ENCODE measurements at regions not wholly inside any gene's neighbourhood (a gene's known extent, or its start where the extent isn't known, plus 50 kb on each side); places are given as distances from the start of the nearest gene placed in this dataset.

DNA sequence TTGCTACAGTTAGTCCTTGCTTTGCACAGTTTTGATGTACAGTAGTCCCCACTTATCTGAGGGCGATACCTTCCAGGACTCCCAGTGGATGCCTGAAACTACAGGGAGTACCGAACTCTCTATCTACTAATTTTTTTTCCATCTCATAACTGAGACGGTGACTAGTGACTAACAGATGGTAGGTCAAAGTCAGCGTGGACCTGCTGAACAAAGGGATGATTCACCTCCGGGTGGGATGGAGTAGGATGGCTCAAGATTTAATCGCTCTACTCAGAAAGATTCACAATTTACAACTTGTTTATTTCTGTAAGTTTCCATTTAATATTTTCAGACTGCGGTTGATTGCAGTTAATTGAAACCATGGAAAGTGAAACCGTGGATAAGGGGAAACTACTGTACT is 655.8 kb downstream of the ZNF674 start:
- no peak overlapping the region for H2AFZ ChIP-seq (ENCODE audit: insufficient read depth, low read depth, low read length, poor library complexity, severe bottlenecking)
- H3K4me1 ChIP-seq (ENCODE audit: control insufficient read depth in 1 of 2, insufficient read depth in 2 of 2, low read length in 2 of 2) = no peaks in the 10 kb centered on the region
- H3K27ac ChIP-seq (ENCODE audit: low read depth in 1 of 2, low read length in 2 of 2) = no peak overlapping the region
- Mint-ChIP-seq H3K27me3 (ENCODE audit: low read depth in 3 of 3) (peaks cover 0 to 36% (median 0%) of the 10 kb centered on the region in 3 donors), H3K36me3 (no peaks in the 10 kb centered on the region), H3K9me3 (peaks cover 0 to 4% (median 0%) of the 10 kb centered on the region in 7 donors), H3K4me1 (peaks cover 4% of the 10 kb centered on the region), H3K27ac (peak overlapping the region in 1 of 7 donors; percentile 21), H3K4me3 (no peak overlapping the region)
- H3K9ac ChIP-seq (ENCODE audit: insufficient read depth, low read length, poor library complexity, severe bottlenecking) = no peak overlapping the region
- no peak for DNase-seq
- no peaks in the 10 kb centered on the region for H3K79me2 ChIP-seq (ENCODE audit: insufficient read depth, low read length)
- intact Hi-C loops (cut with micrococcal nuclease) = no loop called here
- TF ChIP-seq, protein P1, sequence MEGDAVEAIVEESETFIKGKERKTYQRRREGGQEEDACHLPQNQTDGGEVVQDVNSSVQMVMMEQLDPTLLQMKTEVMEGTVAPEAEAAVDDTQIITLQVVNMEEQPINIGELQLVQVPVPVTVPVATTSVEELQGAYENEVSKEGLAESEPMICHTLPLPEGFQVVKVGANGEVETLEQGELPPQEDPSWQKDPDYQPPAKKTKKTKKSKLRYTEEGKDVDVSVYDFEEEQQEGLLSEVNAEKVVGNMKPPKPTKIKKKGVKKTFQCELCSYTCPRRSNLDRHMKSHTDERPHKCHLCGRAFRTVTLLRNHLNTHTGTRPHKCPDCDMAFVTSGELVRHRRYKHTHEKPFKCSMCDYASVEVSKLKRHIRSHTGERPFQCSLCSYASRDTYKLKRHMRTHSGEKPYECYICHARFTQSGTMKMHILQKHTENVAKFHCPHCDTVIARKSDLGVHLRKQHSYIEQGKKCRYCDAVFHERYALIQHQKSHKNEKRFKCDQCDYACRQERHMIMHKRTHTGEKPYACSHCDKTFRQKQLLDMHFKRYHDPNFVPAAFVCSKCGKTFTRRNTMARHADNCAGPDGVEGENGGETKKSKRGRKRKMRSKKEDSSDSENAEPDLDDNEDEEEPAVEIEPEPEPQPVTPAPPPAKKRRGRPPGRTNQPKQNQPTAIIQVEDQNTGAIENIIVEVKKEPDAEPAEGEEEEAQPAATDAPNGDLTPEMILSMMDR (IDR thresholded peaks at IDR 0.05) = no peak
- H3K36me3 ChIP-seq (replicated peaks in 1 of 2; ENCODE audit: control insufficient read depth in 1 of 2, insufficient read depth in 2 of 2, low read length in 2 of 2) = no peaks in the 10 kb centered on the region
- H3K4me2 ChIP-seq (replicated peaks; ENCODE audit: extremely low read depth, low read length, poor library complexity, severe bottlenecking) = no peak overlapping the region
- peaks cover 0 to 11% of the 10 kb centered on the region in 2 donors for H3K27me3 ChIP-seq (ENCODE audit: control insufficient read depth in 2 of 2, insufficient read depth in 2 of 2, low read length in 2 of 2)
- H3K4me3 ChIP-seq (replicated peaks in 1 of 3; ENCODE audit: low read depth in 2 of 3, low read length in 3 of 3) = no peak overlapping the region
- H3K9me3 ChIP-seq (replicated peaks in 1 of 2; ENCODE audit: control insufficient read depth in 1 of 2, insufficient read depth in 1 of 2, low read length in 2 of 2) = no peaks in the 10 kb centered on the region
- H4K20me1 ChIP-seq (ENCODE audit: insufficient read depth, low read length) = no peaks in the 10 kb centered on the region
- no CpG with 5 or more reads among the region's 8 CpGs for WGBS (ENCODE audit: insufficient coverage)

DNA sequence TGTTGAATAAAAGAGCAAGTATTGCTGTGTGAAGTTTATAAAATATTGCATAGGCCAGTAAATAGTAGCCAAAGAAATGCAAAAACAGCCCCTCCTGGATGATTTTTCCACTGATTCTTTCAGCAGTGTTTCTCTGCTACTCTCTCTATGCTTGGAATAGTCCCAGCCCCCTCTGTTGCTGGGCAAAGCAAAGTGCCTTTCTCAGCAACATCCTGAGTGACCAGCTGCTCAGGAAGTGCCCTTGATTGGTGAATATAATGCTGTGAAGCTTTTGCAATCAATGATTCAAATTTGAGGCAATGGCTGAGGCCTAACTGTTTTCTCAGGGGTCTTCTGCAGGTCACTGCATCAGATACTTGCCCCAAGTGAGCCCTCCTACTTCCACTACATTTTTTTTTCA is 656.7 kb downstream of the ZNF674 start:
- Histone ChIP-seq H3K79me2 (ENCODE audit: insufficient read depth, low read length) (no peaks in the 10 kb centered on the region), H2AFZ (ENCODE audit: insufficient read depth, low read depth, low read length, poor library complexity, severe bottlenecking) (no peak overlapping the region), H3K36me3 (replicated peaks in 1 of 2; ENCODE audit: control insufficient read depth in 1 of 2, insufficient read depth in 2 of 2, low read length in 2 of 2) (no peaks in the 10 kb centered on the region), H4K20me1 (ENCODE audit: insufficient read depth, low read length) (no peaks in the 10 kb centered on the region), H3K9me3 (replicated peaks in 1 of 2; ENCODE audit: control insufficient read depth in 1 of 2, insufficient read depth in 1 of 2, low read length in 2 of 2) (no peaks in the 10 kb centered on the region), H3K9ac (ENCODE audit: insufficient read depth, low read length, poor library complexity, severe bottlenecking) (no peak overlapping the region), H3K27ac (ENCODE audit: low read depth in 1 of 2, low read length in 2 of 2) (no peak overlapping the region), H3K4me1 (ENCODE audit: control insufficient read depth in 1 of 2, insufficient read depth in 2 of 2, low read length in 2 of 2) (no peaks in the 10 kb centered on the region), H3K27me3 (ENCODE audit: control insufficient read depth in 2 of 2, insufficient read depth in 2 of 2, low read length in 2 of 2) (peaks cover 0 to 10% of the 10 kb centered on the region in 2 donors), H3K4me2 (replicated peaks; ENCODE audit: extremely low read depth, low read length, poor library complexity, severe bottlenecking) (no peak overlapping the region), H3K4me3 (replicated peaks in 1 of 3; ENCODE audit: low read depth in 2 of 3, low read length in 3 of 3) (no peak overlapping the region)
- Mint-ChIP-seq H3K36me3 (no peaks in the 10 kb centered on the region), H3K9me3 (peaks cover 0 to 2% (median 0%) of the 10 kb centered on the region in 7 donors), H3K4me3 (no peak overlapping the region), H3K27ac (no peak overlapping the region), H3K4me1 (peaks cover 4% of the 10 kb centered on the region), H3K27me3 (ENCODE audit: low read depth in 3 of 3) (peaks cover 0 to 37% (median 0%) of the 10 kb centered on the region in 3 donors)
- intact Hi-C loops (cut with micrococcal nuclease) = no loop called here
- TF ChIP-seq, protein P1 (IDR thresholded peaks at IDR 0.05) = no peak
- no peak for DNase-seq
